ENCODE measurements at regions not wholly inside any gene's neighbourhood (a gene's known extent, or its start where the extent isn't known, plus 50 kb on each side); places are given as distances from the start of the nearest gene placed in this dataset.

DNA sequence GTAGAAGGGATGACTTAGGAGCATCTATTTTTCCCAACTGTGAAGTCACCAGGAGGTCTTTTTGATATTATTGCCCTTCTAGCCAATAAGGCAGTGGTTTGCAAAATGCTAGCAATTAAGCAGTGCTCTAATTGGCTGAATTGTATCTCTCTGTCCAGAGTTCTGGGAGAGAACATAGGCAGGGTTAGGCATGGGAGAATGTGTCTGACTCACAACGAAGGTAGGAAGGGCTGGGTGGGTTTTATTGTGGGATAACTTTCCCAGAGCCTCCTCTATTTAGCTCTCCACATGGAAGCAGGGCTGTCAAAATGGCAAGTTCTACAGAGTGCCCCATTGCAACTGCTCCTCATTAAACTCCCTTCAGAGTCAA lies 415.9 kb upstream of the CADM1 start:
- DNase-seq (ENCODE audit: low spot score): no peak
- CTCF ChIA-PET: no interaction called here
- TF ChIP-seq CTCF (conservative IDR thresholded peaks at IDR 0.05; ENCODE audit: low read depth): no peak
- H3K27ac ChIP-seq: no peak overlapping the region
- POLR2A ChIA-PET (ENCODE audit: low non-redundant PET): no interaction called here

DNA sequence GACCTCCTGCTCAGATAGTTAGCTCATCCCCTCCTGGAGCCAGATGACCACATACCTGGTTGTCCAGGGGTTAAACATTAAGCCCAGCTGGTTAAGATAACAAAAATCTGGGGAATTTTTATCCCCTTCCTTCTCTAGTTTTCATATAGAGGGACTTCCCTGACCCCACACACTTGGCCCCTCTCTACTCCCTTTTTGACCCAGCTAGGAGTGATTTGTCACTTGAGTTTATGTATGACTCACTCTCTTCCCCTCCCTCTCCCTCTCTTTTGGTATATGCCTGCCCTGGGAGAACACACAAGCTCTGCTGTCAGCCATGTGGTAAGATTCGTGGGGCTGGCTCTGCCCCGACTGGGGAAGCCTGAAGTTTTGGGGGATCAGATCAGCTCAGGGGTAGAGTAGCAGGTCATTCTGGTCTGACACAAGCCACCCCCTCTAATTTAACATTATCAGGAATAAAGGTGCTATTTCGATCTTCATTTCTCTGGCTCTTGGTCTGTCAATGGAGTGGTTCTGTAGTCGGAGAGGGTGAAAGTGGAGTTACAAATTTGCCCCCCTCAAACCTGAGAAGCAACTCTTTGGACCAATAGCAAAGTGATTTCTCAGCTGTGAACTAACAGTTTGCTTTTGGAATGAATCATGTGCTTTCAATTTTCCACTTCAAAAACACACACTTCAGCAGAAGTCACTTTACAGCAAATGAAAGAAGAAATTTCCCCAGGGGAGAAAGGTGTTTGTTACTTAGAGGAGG lies 415.3 kb upstream of the CADM1 start:
- H3K27ac ChIP-seq: no peak overlapping the region
- POLR2A ChIA-PET (ENCODE audit: low non-redundant PET): no interaction called here
- DNase-seq (ENCODE audit: low spot score): no peak
- CTCF ChIA-PET: no interaction called here
- TF ChIP-seq CTCF (conservative IDR thresholded peaks at IDR 0.05; ENCODE audit: low read depth): no peak

- TF ChIP-seq CTCF (conservative IDR thresholded peaks at IDR 0.05; ENCODE audit: low read depth): no peak
- no peak overlapping the region for H3K27ac ChIP-seq
- ChIA-PET CTCF (no interaction called here), POLR2A (ENCODE audit: low non-redundant PET) (no interaction called here)
- no peak for DNase-seq (ENCODE audit: low spot score)
Measured at GRCh38 chr11:115918576-115918975, 414.4 kb upstream of the CADM1 start.

DNA sequence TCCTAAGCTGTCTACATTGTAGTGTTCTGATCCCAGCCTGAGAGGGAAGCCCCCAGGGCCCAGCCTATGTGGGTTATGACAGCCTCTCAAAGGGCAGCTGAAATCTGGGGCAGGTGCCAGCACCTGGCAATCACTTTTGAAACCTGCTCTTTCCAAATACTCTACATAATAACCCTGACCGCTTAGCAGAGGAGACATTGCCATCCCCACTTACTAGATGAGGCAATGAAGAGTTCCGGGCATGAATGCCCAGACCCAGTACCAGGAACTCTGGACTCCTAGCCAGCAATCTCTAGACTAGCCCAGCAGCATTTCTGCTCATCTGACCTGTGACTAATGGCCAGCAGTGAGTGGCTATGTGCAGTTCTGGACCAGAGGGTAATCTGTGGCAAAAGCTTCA lies 412.4 kb upstream of the CADM1 start:
- DNase-seq (ENCODE audit: low spot score): no peak
- H3K27ac ChIP-seq: no peak overlapping the region
- TF ChIP-seq CTCF (conservative IDR thresholded peaks at IDR 0.05; ENCODE audit: low read depth): no peak
- ChIA-PET CTCF (no interaction called here), POLR2A (ENCODE audit: low non-redundant PET) (no interaction called here)

DNA sequence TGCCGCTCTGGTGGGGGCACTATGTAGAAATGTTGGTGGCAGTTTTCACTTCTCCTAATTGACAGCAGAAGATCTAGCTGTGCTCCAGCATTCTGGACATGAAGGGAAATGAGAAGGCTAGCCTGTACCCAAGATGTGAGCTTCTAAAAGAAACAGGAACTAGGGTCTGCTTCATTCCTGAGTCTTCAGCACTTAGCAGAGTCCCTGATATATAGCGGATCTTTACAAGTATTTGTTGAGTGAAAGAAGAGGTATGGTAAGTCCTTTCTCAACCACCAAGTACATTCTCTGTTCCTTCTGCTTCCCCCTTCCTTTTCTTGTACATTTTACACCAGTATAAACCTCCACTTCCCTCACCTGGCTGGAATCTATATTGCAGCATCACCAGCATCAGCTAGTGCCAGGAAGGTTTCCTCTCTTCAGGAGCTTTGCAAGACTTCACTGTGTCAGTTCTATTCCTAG lies 408.3 kb upstream of the CADM1 start:
- no peak for TF ChIP-seq CTCF (conservative IDR thresholded peaks at IDR 0.05; ENCODE audit: low read depth)
- CTCF ChIA-PET: no interaction called here
- POLR2A ChIA-PET (ENCODE audit: low non-redundant PET): no interaction called here
- H3K27ac ChIP-seq: no peak overlapping the region
- DNase-seq (ENCODE audit: low spot score): no peak

DNA sequence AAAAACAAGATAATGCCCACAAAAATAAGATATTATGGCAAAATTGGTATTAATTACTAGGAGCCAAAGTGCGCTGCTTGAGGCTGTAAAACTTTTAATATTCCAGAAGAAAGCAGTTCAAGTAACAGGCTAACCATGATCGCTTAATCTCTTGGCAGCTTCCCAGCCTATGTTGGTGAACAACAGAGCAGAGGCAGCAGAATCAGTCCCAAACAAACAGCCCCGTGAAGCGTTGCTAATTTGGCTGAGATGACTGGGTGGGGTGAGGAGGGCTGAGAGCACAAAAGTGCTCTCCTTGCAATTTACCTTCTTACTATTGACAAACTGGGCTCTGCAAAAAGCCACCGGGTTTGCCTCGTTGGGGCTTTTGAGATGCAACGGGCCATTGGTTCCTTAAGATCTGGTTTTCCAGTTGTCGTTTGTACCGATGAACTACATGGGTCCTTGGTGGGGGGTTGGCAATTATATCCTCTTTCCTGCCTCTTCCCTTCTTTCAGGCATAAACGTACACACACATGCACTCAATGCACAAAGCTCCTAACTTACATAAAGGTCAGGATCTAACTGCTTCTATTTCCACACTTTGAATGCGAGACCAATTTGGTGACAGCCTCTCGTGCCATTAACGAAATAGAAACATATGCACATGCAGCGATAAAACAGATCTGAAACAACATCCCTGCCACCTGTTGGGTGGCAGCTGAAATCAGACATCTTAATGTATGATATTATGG lies 407.6 kb upstream of the CADM1 start:
- no peak for TF ChIP-seq CTCF (conservative IDR thresholded peaks at IDR 0.05; ENCODE audit: low read depth)
- ChIA-PET POLR2A (ENCODE audit: low non-redundant PET) (no interaction called here), CTCF (no interaction called here)
- DNase-seq (ENCODE audit: low spot score): no peak
- no peak overlapping the region for H3K27ac ChIP-seq
